ENCODE measurements at regions not wholly inside any gene's neighbourhood (a gene's known extent, or its start where the extent isn't known, plus 50 kb on each side); places are given as distances from the start of the nearest gene placed in this dataset.

DNA sequence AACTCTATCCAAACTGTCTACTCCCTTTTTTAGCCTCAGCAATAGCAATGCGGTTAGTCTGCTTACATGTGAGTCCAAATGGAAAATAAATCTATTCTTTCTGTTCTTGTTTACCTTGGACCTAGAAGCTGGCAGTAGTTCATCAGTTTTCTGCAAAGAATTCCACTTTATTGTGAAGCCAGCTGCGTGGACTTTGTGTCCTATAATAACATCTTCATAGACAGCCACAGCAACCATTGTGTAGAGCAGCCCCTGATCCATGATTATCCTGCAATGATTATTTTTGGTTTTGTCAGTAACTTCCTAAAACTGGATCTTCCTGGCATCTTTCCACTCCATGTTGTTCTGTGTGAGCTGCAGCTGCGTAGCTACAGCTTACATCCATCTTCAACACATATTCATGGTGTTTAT is 408.7 kb downstream of the NUF2 start:
- intact Hi-C loops (cut with micrococcal nuclease), result no loop called here
- ChIA-PET CTCF (no interaction called here), POLR2A (no interaction called here)
- H3K36me3 Mint-ChIP-seq (ENCODE audit: low read depth), result no peaks in the 10 kb centered on the region
- H3K27ac Mint-ChIP-seq, result no peak overlapping the region
- peaks cover 3% of the 10 kb centered on the region for H3K9me3 Mint-ChIP-seq
- no peak for ATAC-seq (ENCODE audit: low read depth)
- H3K27me3 Mint-ChIP-seq, result no peaks in the 10 kb centered on the region
- no peak overlapping the region for H3K4me3 Mint-ChIP-seq
- no peak for DNase-seq
- no peak for TF ChIP-seq CTCF (IDR thresholded peaks at IDR 0.05)
- H3K4me1 Mint-ChIP-seq, result no peaks in the 10 kb centered on the region

GRCh38 chr1:163737261-163737660 is 415.5 kb downstream of the NUF2 start:
- intact Hi-C loops (cut with micrococcal nuclease), result no loop called here
- no peak for DNase-seq
- Mint-ChIP-seq H3K9me3 (peaks cover 3% of the 10 kb centered on the region), H3K27ac (no peak overlapping the region), H3K36me3 (ENCODE audit: low read depth) (no peaks in the 10 kb centered on the region), H3K27me3 (no peaks in the 10 kb centered on the region), H3K4me3 (no peak overlapping the region), H3K4me1 (no peaks in the 10 kb centered on the region)
- no peak for TF ChIP-seq CTCF (IDR thresholded peaks at IDR 0.05)
- CTCF ChIA-PET, result no interaction called here
- POLR2A ChIA-PET, result no interaction called here
- ATAC-seq (ENCODE audit: low read depth), result no peak

DNA sequence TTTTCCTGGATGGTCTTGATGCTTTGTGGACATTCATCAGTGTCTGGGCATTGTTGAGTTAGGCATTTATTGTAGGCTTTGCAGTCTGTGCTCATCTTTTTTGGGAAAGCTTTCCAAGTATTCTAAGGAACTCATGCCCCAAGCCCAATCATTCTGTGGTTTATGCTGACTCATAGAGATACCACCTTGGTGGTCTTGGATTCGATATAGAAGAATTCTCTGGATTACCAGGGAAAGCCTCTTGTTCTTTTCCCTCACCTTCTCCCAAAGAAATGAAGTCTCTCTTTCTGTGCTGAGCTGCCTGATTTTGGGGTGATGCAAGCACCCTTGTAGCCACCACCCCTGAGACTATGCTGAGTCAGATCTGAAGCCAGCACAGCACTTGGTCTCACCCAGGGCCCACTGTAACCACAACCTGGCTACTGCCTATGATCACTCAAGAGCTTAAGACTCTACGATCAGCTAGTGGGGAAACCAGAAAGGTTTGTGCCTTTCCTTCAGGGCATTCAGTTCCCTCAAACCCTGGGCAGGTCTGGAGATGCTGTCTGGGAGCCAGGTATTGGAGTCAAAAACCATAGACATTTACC is 422.6 kb downstream of the NUF2 start:
- no peak overlapping the region for H3K4me3 Mint-ChIP-seq
- H3K36me3 Mint-ChIP-seq (ENCODE audit: low read depth), result no peaks in the 10 kb centered on the region
- intact Hi-C loops (cut with micrococcal nuclease), result no loop called here
- TF ChIP-seq CTCF (IDR thresholded peaks at IDR 0.05), result no peak
- no peaks in the 10 kb centered on the region for H3K4me1 Mint-ChIP-seq
- H3K27me3 Mint-ChIP-seq, result no peaks in the 10 kb centered on the region
- CTCF ChIA-PET, result no interaction called here
- ATAC-seq (ENCODE audit: low read depth), result no peak
- DNase-seq, result no peak
- H3K27ac Mint-ChIP-seq, result no peak overlapping the region
- POLR2A ChIA-PET, result no interaction called here
- H3K9me3 Mint-ChIP-seq, result peaks cover 15% of the 10 kb centered on the region

DNA sequence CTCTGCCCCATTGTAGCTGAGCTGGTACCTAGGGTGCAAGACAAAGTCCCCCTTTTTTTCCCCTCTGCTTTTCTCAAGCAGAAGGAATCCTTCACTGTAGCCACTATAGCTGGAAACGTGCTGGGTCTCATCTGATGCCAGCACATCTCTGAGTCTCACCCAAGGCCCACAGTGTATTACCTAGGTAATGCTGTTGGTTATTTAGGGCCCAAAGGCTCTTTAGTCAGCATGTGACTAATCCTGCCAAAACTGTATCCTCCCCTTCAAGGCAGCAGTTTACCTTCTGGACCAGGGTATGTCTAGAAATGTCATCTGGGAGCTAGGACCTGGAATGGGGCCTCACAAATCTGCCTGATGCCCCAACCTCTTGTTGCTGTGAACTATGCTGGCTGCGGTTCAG is 423.4 kb downstream of the NUF2 start:
- Mint-ChIP-seq H3K9me3 (peaks cover 15% of the 10 kb centered on the region), H3K4me3 (no peak overlapping the region), H3K4me1 (no peaks in the 10 kb centered on the region), H3K27ac (no peak overlapping the region), H3K36me3 (ENCODE audit: low read depth) (no peaks in the 10 kb centered on the region), H3K27me3 (no peaks in the 10 kb centered on the region)
- ATAC-seq (ENCODE audit: low read depth), result no peak
- ChIA-PET CTCF (no interaction called here), POLR2A (no interaction called here)
- intact Hi-C loops (cut with micrococcal nuclease), result no loop called here
- DNase-seq, result no peak
- TF ChIP-seq CTCF (IDR thresholded peaks at IDR 0.05), result no peak

DNA sequence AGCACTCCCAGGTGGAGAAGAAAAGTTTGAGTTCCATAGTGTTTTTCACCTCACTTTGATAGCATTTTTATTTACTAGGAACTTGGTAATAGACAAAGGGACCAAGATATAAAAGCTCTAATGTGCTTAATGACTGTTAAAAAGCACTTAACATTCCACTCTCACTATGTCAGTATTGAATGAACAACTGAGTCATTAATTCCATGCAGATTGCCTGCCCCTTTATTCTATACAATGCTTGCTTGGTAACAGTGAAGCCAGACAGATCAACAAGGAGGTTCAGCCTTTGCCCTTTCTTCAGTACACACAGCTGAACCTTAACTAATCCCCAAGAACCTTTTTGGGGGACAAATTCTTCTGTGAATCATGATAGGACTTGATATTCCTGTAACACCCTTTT is 425.5 kb downstream of the NUF2 start:
- ChIA-PET CTCF (no interaction called here), POLR2A (no interaction called here)
- ATAC-seq (ENCODE audit: low read depth), result no peak
- Mint-ChIP-seq H3K4me3 (no peak overlapping the region), H3K4me1 (no peaks in the 10 kb centered on the region), H3K36me3 (ENCODE audit: low read depth) (no peaks in the 10 kb centered on the region), H3K9me3 (peaks cover 12% of the 10 kb centered on the region), H3K27me3 (no peaks in the 10 kb centered on the region), H3K27ac (no peak overlapping the region)
- DNase-seq, result no peak
- intact Hi-C loops (cut with micrococcal nuclease), result no loop called here
- TF ChIP-seq CTCF (IDR thresholded peaks at IDR 0.05), result no peak

Measured in activated B cell treated with CpG ODN at 0.5 μM for 24 hours (primary cell).